SJCRH30 (cell line): ENCODE measurements at regions not wholly inside any gene's neighbourhood (a gene's known extent, or its start where the extent isn't known, plus 50 kb on each side); places are given as distances from the start of the nearest gene placed in this dataset.

ENCODE experiments used
- DNase-seq, 2 experiments: peaks; one replicate each; pipeline ENCODE4 v3.0.0-alpha.2; 2015 to 2020
- H3K27ac ChIP-seq: fragments of 250-450 bp; sonication (Bioruptor Pico); 2 replicates; pipeline ENCODE4 v1.5.1; 2020; ENCODE audit warnings: mild to moderate bottlenecking, moderate library complexity
- H3K27me3 ChIP-seq: fragments of 250-450 bp; sonication (Bioruptor Pico); 2 replicates; pipeline ENCODE4 v1.5.1; 2020; ENCODE audit warnings: mild to moderate bottlenecking, moderate library complexity
- H3K36me3 ChIP-seq: fragments of 250-450 bp; sonication (Bioruptor Pico); 2 replicates; pipeline ENCODE4 v1.5.1; 2020; ENCODE audit warnings: mild to moderate bottlenecking, moderate library complexity
- H3K4me1 ChIP-seq: fragments of 250-450 bp; sonication (Bioruptor Pico); 2 replicates; pipeline ENCODE4 v1.5.1; 2020; ENCODE audit warnings: mild to moderate bottlenecking, moderate library complexity
- H3K4me3 ChIP-seq: fragments of 250-450 bp; sonication (Bioruptor Pico); 2 replicates; pipeline ENCODE4 v1.5.1; 2020; ENCODE audit warnings: mild to moderate bottlenecking, moderate library complexity
- H3K9me3 ChIP-seq: fragments of 250-450 bp; sonication (Bioruptor Pico); replicated peaks from 2 replicates; pipeline ENCODE4 v1.5.1; 2020; ENCODE audit warnings: mild to moderate bottlenecking, moderate library complexity

GRCh38 chr6:14658030-14658429 is 540.5 kb downstream of the CD83 start:
- Histone ChIP-seq H3K4me1 (no peaks in the 10 kb centered on the region), H3K9me3 (no peaks in the 10 kb centered on the region), H3K27ac (no peak overlapping the region), H3K27me3 (no peaks in the 10 kb centered on the region), H3K4me3 (no peak overlapping the region), H3K36me3 (no peaks in the 10 kb centered on the region)
- DNase-seq = no peak

- Histone ChIP-seq H3K9me3 (no peaks in the 10 kb centered on the region), H3K27me3 (no peaks in the 10 kb centered on the region), H3K4me1 (no peaks in the 10 kb centered on the region), H3K36me3 (no peaks in the 10 kb centered on the region), H3K27ac (no peak overlapping the region), H3K4me3 (no peak overlapping the region)
- peak; percentile 2 to 18 for DNase-seq
These were observed 541.5 kb downstream of the CD83 start for GRCh38 chr6:14658886-14659561.

- Histone ChIP-seq H3K9me3 (no peaks in the 10 kb centered on the region), H3K4me1 (no peaks in the 10 kb centered on the region), H3K4me3 (no peak overlapping the region), H3K27ac (no peak overlapping the region), H3K36me3 (no peaks in the 10 kb centered on the region), H3K27me3 (no peaks in the 10 kb centered on the region)
- no peak for DNase-seq
These were observed 542.3 kb downstream of the CD83 start for GRCh38 chr6:14659841-14660240.

- no peak overlapping the region for H3K27ac ChIP-seq
- H3K27me3 ChIP-seq = no peaks in the 10 kb centered on the region
- H3K4me3 ChIP-seq = no peak overlapping the region
- DNase-seq = no peak
- H3K4me1 ChIP-seq = no peaks in the 10 kb centered on the region
- no peaks in the 10 kb centered on the region for H3K36me3 ChIP-seq
- H3K9me3 ChIP-seq = no peaks in the 10 kb centered on the region
These were observed 543.4 kb downstream of the CD83 start for GRCh38 chr6:14660806-14661579.

- no peaks in the 10 kb centered on the region for H3K27me3 ChIP-seq
- no peaks in the 10 kb centered on the region for H3K4me1 ChIP-seq
- no peak overlapping the region for H3K4me3 ChIP-seq
- H3K27ac ChIP-seq = no peak overlapping the region
- no peaks in the 10 kb centered on the region for H3K36me3 ChIP-seq
- no peaks in the 10 kb centered on the region for H3K9me3 ChIP-seq
- no peak for DNase-seq
These were observed 544.1 kb downstream of the CD83 start for GRCh38 chr6:14661691-14662090.

- no peaks in the 10 kb centered on the region for H3K9me3 ChIP-seq
- no peaks in the 10 kb centered on the region for H3K4me1 ChIP-seq
- DNase-seq = no peak
- no peaks in the 10 kb centered on the region for H3K36me3 ChIP-seq
- no peak overlapping the region for H3K27ac ChIP-seq
- H3K27me3 ChIP-seq = no peaks in the 10 kb centered on the region
- no peak overlapping the region for H3K4me3 ChIP-seq
These were observed 546.6 kb downstream of the CD83 start for GRCh38 chr6:14664112-14664601.

GRCh38 chr6:14664621-14665315 is 547.2 kb downstream of the CD83 start:
- H3K9me3 ChIP-seq = no peaks in the 10 kb centered on the region

GRCh38 chr6:14665827-14666724 is 548.5 kb downstream of the CD83 start:
- H3K9me3 ChIP-seq = no peaks in the 10 kb centered on the region
- H3K4me3 ChIP-seq = no peak overlapping the region
- H3K4me1 ChIP-seq = no peaks in the 10 kb centered on the region
- no peak overlapping the region for H3K27ac ChIP-seq
- no peaks in the 10 kb centered on the region for H3K36me3 ChIP-seq
- peak in 1 of 2 experiments; percentile 1 for DNase-seq
- H3K27me3 ChIP-seq = no peaks in the 10 kb centered on the region

More at GRCh38 chr6:14664621-14665315, 547.2 kb downstream of the CD83 start:
- Histone ChIP-seq H3K36me3 (no peaks in the 10 kb centered on the region), H3K27me3 (no peaks in the 10 kb centered on the region), H3K4me1 (no peaks in the 10 kb centered on the region), H3K4me3 (no peak overlapping the region), H3K27ac (no peak overlapping the region)
- DNase-seq = peak; percentile 37 to 62

- DNase-seq = no peak
- H3K27me3 ChIP-seq = no peaks in the 10 kb centered on the region
- H3K4me1 ChIP-seq = no peaks in the 10 kb centered on the region
- no peak overlapping the region for H3K27ac ChIP-seq
- H3K4me3 ChIP-seq = no peak overlapping the region
- H3K9me3 ChIP-seq = no peaks in the 10 kb centered on the region
- no peaks in the 10 kb centered on the region for H3K36me3 ChIP-seq
These were observed 553.2 kb downstream of the CD83 start for GRCh38 chr6:14670806-14671205.

GRCh38 chr6:14671261-14671681 is 553.7 kb downstream of the CD83 start:
- H3K36me3 ChIP-seq = no peaks in the 10 kb centered on the region
- no peaks in the 10 kb centered on the region for H3K27me3 ChIP-seq
- H3K27ac ChIP-seq = no peak overlapping the region
- H3K4me1 ChIP-seq = no peaks in the 10 kb centered on the region
- H3K9me3 ChIP-seq = no peaks in the 10 kb centered on the region
- DNase-seq = peak in 1 of 2 experiments; percentile 9
- no peak overlapping the region for H3K4me3 ChIP-seq

- Histone ChIP-seq H3K27ac (no peak overlapping the region), H3K9me3 (no peaks in the 10 kb centered on the region), H3K36me3 (no peaks in the 10 kb centered on the region), H3K4me1 (no peaks in the 10 kb centered on the region), H3K4me3 (no peak overlapping the region), H3K27me3 (no peaks in the 10 kb centered on the region)
- DNase-seq = no peak
These were observed 554.4 kb downstream of the CD83 start for GRCh38 chr6:14671937-14672336.

- no peak for DNase-seq
- Histone ChIP-seq H3K9me3 (no peaks in the 10 kb centered on the region), H3K4me3 (no peak overlapping the region), H3K4me1 (no peaks in the 10 kb centered on the region), H3K36me3 (no peaks in the 10 kb centered on the region), H3K27ac (no peak overlapping the region), H3K27me3 (no peaks in the 10 kb centered on the region)
These were observed 555.6 kb downstream of the CD83 start for GRCh38 chr6:14673201-14673600.

GRCh38 chr6:14674458-14674857 is 556.9 kb downstream of the CD83 start:
- H3K27ac ChIP-seq = no peak overlapping the region
- no peak for DNase-seq
- no peak overlapping the region for H3K4me3 ChIP-seq
- H3K9me3 ChIP-seq = no peaks in the 10 kb centered on the region
- H3K4me1 ChIP-seq = no peaks in the 10 kb centered on the region
- H3K27me3 ChIP-seq = no peaks in the 10 kb centered on the region
- no peaks in the 10 kb centered on the region for H3K36me3 ChIP-seq

- Histone ChIP-seq H3K4me3 (no peak overlapping the region), H3K27ac (no peak overlapping the region), H3K36me3 (no peaks in the 10 kb centered on the region), H3K27me3 (no peaks in the 10 kb centered on the region), H3K4me1 (no peaks in the 10 kb centered on the region), H3K9me3 (no peaks in the 10 kb centered on the region)
- DNase-seq = no peak
These were observed 557.5 kb downstream of the CD83 start for GRCh38 chr6:14674867-14675648.
